ENCODE measurements at regions not wholly inside any gene's neighbourhood (a gene's known extent, or its start where the extent isn't known, plus 50 kb on each side); places are given as distances from the start of the nearest gene placed in this dataset.

- TF ChIP-seq, protein P1, sequence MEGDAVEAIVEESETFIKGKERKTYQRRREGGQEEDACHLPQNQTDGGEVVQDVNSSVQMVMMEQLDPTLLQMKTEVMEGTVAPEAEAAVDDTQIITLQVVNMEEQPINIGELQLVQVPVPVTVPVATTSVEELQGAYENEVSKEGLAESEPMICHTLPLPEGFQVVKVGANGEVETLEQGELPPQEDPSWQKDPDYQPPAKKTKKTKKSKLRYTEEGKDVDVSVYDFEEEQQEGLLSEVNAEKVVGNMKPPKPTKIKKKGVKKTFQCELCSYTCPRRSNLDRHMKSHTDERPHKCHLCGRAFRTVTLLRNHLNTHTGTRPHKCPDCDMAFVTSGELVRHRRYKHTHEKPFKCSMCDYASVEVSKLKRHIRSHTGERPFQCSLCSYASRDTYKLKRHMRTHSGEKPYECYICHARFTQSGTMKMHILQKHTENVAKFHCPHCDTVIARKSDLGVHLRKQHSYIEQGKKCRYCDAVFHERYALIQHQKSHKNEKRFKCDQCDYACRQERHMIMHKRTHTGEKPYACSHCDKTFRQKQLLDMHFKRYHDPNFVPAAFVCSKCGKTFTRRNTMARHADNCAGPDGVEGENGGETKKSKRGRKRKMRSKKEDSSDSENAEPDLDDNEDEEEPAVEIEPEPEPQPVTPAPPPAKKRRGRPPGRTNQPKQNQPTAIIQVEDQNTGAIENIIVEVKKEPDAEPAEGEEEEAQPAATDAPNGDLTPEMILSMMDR (IDR thresholded peaks at IDR 0.05): no peak
- no peak for TF ChIP-seq POLR2A (IDR thresholded peaks at IDR 0.05)
- Histone ChIP-seq H3K36me3 (replicated peaks in 1 of 2; ENCODE audit: insufficient read depth in 1 of 2, low read depth in 2 of 2) (no peaks in the 10 kb centered on the region), H3K27me3 (no peaks in the 10 kb centered on the region), H3K27ac (no peak overlapping the region), H3K4me3 (no peak overlapping the region), H3K4me1 (no peaks in the 10 kb centered on the region), H3K9me3 (no peaks in the 10 kb centered on the region)
- intact Hi-C loops (cut with DNase I): no loop called here
- DNase-seq (no peak), ATAC-seq (no peak)
- 38 to 41% methylated on average over 5 of the region's 5 CpGs for WGBS, 2 donors
These were observed 403.6 kb upstream of the TUSC1 start for GRCh38 chr9:26081847-26082246.

GRCh38 chr9:26078706-26079105 lies 400.5 kb upstream of the TUSC1 start:
- no peak for TF ChIP-seq POLR2A (IDR thresholded peaks at IDR 0.05)
- TF ChIP-seq, protein P1 (IDR thresholded peaks at IDR 0.05): no peak
- Histone ChIP-seq H3K9me3 (no peaks in the 10 kb centered on the region), H3K4me3 (no peak overlapping the region), H3K36me3 (replicated peaks in 1 of 2; ENCODE audit: insufficient read depth in 1 of 2, low read depth in 2 of 2) (no peaks in the 10 kb centered on the region), H3K27me3 (no peaks in the 10 kb centered on the region), H3K27ac (no peak overlapping the region), H3K4me1 (no peaks in the 10 kb centered on the region)
- intact Hi-C loops (cut with DNase I): no loop called here
- 37 to 45% methylated on average over 4 of the region's 4 CpGs for WGBS, 2 donors
- DNase-seq (no peak), ATAC-seq (no peak)

- WGBS, 2 donors: 68 to 76% methylated on average over 2 to 4 of the region's 4 CpGs
- DNase-seq (no peak), ATAC-seq (no peak)
These were observed 399.6 kb upstream of the TUSC1 start for GRCh38 chr9:26077860-26078259.

GRCh38 chr9:26067608-26068007 lies 389.4 kb upstream of the TUSC1 start:
- no peaks in the 10 kb centered on the region for H3K4me1 ChIP-seq
- H3K27ac ChIP-seq: no peak overlapping the region
- DNase-seq (no peak), ATAC-seq (no peak)
- no peak overlapping the region for H3K4me3 ChIP-seq
- H3K36me3 ChIP-seq (replicated peaks in 1 of 2; ENCODE audit: insufficient read depth in 1 of 2, low read depth in 2 of 2): no peaks in the 10 kb centered on the region
- WGBS, 2 donors: 78 to 83% methylated on average over 1 of the region's 1 CpG
- TF ChIP-seq, protein P1 (IDR thresholded peaks at IDR 0.05): no peak
- TF ChIP-seq POLR2A (IDR thresholded peaks at IDR 0.05): no peak
- no peaks in the 10 kb centered on the region for H3K27me3 ChIP-seq
- intact Hi-C loops (cut with DNase I): no loop called here
- H3K9me3 ChIP-seq: no peaks in the 10 kb centered on the region

More at GRCh38 chr9:26077860-26078259, 399.6 kb upstream of the TUSC1 start:
- no peaks in the 10 kb centered on the region for H3K36me3 ChIP-seq (replicated peaks in 1 of 2; ENCODE audit: insufficient read depth in 1 of 2, low read depth in 2 of 2)
- TF ChIP-seq, protein P1 (IDR thresholded peaks at IDR 0.05): no peak
- no peak for TF ChIP-seq POLR2A (IDR thresholded peaks at IDR 0.05)
- H3K9me3 ChIP-seq: no peaks in the 10 kb centered on the region
- no peak overlapping the region for H3K4me3 ChIP-seq
- H3K4me1 ChIP-seq: no peaks in the 10 kb centered on the region
- no peaks in the 10 kb centered on the region for H3K27me3 ChIP-seq
- no peak overlapping the region for H3K27ac ChIP-seq
- intact Hi-C loops (cut with DNase I): no loop called here

- H3K4me3 ChIP-seq: no peak overlapping the region
- no peaks in the 10 kb centered on the region for H3K9me3 ChIP-seq
- no peaks in the 10 kb centered on the region for H3K27me3 ChIP-seq
- 18 to 28% methylated on average over 1 of the region's 1 CpG for WGBS, 2 donors
- intact Hi-C loops (cut with DNase I): no loop called here
- H3K4me1 ChIP-seq: no peaks in the 10 kb centered on the region
- no peaks in the 10 kb centered on the region for H3K36me3 ChIP-seq (replicated peaks in 1 of 2; ENCODE audit: insufficient read depth in 1 of 2, low read depth in 2 of 2)
- DNase-seq: no peak
- H3K27ac ChIP-seq: no peak overlapping the region
- no peak for TF ChIP-seq POLR2A (IDR thresholded peaks at IDR 0.05)
- TF ChIP-seq, protein P1 (IDR thresholded peaks at IDR 0.05): no peak
- ATAC-seq: no peak
These were observed 388.0 kb upstream of the TUSC1 start for GRCh38 chr9:26066237-26066636.

Measured in body of pancreas (tissue), 4 donors.